ENCODE measurements at regions not wholly inside any gene's neighbourhood (a gene's known extent, or its start where the extent isn't known, plus 50 kb on each side); places are given as distances from the start of the nearest gene placed in this dataset.

DNA sequence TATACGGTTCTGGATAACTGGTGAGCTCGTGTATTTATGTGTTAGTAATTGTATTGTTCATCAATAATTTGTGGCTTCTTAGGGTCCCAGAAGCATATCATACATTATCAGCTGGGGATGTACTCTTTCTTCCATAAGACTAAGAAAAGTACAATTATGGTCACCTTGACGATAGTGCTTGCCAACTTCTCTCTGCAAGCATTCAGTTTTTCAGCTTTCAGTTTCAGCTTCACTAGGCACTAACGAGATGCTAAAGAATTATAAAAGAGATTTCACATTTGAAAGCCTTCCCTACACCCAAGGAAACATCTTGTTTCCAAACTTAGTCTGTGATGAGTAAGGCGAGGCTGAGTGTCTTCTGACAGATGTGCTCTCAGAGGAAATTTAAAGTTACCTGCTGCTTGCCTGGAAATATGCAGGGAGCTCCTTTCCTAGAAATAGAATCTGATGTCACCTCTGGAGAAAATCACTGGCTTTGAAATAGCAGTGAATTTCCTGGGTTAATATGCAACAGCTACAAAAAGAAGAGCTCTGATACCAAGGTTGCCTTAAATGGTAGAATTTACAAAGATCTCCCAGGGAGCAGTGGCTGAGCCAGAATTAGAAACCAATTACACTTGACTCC is 1419.9 kb upstream of the TMEM132C start:
- DNase-seq (ENCODE audit: low spot score) = no peak

DNA sequence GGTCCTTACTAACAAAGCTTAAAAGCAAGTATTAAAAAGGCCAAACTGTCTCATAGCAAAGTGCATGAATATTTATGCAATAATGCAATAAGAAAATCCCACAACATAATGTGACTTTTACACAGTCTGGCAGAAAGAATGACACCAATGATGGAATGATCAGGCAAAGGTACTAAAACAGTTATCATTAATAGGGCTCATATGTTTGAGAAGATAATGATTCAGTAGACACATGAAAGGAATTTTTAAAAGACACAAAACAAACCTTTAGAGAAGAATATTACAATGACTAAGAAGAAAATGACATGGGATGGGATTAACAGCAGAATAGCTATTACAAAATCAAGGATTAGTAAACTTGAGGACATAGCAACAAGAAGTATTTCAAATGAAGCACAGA is 1411.2 kb upstream of the TMEM132C start:
- no peak for DNase-seq (ENCODE audit: low spot score)

- DNase-seq (ENCODE audit: low spot score) = no peak
These were observed 1410.0 kb upstream of the TMEM132C start for GRCh38 chr12:126856958-126857357.

DNA sequence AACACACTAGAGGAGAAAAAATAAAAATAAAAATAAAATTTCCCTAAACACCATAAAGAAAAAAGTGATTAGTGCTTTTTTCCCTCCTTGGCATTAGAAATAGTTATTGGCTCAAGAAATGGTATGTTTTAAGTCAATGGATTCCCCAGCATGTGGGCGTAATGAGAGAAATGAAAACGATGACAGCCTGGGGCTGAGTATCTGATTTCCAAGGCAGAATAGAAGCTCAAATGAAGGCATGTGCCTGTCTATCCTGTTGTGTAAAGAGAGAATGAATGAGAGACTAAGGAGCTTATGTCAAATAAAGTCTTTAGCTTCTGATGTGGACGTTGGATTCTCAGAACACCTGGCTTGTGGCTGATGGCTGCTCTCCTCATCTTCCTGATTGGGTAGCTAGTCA is 1408.4 kb upstream of the TMEM132C start:
- DNase-seq (ENCODE audit: low spot score) = no peak

DNA sequence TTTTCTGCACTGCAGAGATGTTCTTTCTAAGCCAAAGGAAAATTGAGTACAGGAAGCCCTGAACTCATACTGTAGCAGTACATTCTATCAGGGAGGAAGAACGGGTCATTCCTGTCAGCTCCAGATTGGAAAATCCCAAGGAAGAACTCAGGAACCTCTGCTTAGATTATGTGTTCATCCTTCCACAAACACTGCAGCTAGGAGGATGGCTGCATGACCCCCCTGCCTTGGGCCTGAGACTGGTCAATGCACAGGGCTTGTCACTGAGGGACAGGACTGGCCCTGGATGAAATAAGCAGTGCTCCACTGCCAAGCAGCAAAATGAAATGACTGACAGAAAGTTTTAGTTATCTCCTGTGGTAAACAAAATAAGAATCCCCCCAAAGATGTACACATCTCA is 1406.8 kb upstream of the TMEM132C start:
- no peak for DNase-seq (ENCODE audit: low spot score)

DNA sequence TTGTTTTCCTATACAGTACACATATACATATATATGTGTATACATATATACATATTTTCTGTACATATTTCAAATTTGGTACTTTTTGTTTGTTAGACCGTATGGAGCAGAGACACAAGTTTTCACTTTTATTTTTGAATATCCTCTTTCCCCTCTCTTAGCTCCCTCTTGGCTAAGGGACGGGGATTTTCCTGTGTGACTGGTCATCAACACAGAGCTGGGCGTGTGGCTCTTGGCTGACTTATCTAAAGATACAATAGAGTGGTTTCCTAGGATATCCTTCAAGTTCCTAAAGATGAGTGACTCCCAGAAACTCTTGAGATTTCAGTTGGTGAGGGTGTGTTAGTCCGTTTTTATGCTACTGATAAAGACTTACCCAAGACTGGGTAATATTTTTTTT is 1404.5 kb upstream of the TMEM132C start:
- no peak for DNase-seq (ENCODE audit: low spot score)

DNA sequence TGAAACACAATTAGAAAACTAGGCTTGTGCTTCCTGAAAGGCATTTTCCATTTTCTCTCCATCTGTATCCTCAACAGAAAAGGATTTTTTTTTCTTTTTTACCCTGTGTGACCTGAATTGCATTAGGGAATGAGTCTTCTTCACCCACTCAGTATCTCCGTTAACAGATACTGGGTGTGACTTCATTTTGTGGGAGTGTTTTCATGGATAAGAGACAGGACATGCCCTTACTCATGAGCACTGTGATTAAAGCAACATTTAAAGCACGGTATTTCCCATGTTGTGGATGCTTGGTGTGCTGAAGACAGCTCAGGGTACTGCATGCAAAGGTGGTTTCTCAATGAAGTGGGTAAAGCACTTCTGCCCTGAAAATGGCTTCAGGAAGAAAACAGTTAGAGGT is 1397.3 kb upstream of the TMEM132C start:
- DNase-seq (ENCODE audit: low spot score) = no peak

DNA sequence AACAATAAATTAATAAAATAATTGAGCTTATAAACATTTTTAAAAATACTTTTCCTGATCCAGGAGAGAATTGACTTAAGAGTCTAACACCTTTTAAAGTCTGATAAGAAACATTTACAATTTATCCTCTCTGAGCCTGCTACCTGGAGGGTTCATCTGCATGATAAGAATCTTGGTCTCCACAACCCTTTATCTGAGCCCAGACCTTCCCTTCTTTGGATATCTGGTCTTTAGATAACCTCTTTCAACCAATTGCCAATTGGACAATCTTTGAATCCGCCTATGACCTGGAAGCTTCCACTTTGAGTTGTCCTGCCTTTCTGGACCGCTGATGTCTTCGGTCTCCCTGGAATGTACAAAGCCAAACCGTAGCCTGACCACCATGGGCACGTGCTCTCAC is 1393.3 kb upstream of the TMEM132C start:
- no peak for DNase-seq (ENCODE audit: low spot score)

- DNase-seq (ENCODE audit: low spot score) = peak; percentile 82
These were observed 1392.4 kb upstream of the TMEM132C start for GRCh38 chr12:126874427-126875026.

DNA sequence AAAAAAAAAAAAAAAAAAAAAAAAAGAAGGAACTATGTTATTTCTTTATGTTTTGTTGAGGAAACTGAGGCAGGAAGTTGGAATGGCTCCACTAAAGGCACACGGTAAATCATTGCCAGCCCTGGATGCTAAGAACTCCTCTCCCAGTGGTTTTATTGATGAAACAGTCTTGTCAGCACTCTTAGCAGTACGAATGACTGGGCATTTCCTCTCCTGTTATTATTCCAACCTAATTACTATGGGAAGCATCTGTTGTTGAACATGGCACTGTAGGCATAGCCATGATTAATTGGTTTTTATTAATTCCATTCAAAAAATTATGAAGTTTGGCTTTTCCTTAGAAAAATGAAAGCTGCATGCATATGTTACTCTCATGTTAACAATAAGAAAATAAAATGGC is 1387.1 kb upstream of the TMEM132C start:
- no peak for DNase-seq (ENCODE audit: low spot score)

DNA sequence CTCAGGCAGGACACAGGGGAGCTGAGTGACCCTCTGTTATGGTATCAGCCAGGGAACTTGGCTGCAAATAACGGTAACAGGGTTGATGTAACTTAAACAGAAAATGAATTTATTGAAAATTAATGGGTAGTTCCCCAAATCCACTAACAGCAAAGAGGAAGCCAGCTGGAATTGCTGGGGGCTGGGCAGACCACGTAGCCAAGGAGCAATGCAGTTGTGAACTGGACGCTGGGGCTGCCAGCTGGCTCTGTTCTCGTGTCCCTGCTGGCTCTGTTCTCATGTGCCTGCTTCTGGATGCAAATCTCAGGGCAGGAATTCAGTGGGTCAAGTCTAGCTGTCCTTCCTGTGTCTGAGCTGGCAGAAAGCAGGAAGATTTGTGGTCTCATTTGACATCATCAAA is 1383.3 kb upstream of the TMEM132C start:
- DNase-seq (ENCODE audit: low spot score) = no peak

DNA sequence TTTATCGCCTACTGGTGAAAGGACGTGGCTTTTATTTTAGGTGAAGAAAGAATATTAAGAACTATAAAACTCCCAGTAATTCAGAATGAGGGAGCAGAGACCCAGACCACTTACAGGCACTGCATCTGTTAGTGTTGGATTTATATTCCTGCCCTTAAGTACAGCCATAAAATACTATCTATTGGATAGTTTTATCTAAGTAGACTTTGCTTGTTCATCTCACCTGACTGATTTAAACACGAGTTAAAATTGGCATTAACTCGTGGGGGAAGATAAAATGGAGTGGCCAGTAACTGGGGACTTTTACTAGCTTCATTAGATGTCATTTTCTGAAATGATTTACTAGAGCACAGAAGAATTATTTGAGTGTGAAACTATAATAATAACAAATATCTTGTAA is 1377.5 kb upstream of the TMEM132C start:
- DNase-seq (ENCODE audit: low spot score) = no peak

- no peak for DNase-seq (ENCODE audit: low spot score)
These were observed 1376.9 kb upstream of the TMEM132C start for GRCh38 chr12:126890097-126890496.

- no peak for DNase-seq (ENCODE audit: low spot score)
These were observed 1375.2 kb upstream of the TMEM132C start for GRCh38 chr12:126891789-126892188.

GRCh38 chr12:126895951-126896913 is 1370.7 kb upstream of the TMEM132C start:
- no peak for DNase-seq (ENCODE audit: low spot score)

GRCh38 chr12:126897102-126897501 is 1369.9 kb upstream of the TMEM132C start:
- no peak for DNase-seq (ENCODE audit: low spot score)

GRCh38 chr12:126897778-126898177 is 1369.2 kb upstream of the TMEM132C start:
- DNase-seq (ENCODE audit: low spot score) = no peak

DNA sequence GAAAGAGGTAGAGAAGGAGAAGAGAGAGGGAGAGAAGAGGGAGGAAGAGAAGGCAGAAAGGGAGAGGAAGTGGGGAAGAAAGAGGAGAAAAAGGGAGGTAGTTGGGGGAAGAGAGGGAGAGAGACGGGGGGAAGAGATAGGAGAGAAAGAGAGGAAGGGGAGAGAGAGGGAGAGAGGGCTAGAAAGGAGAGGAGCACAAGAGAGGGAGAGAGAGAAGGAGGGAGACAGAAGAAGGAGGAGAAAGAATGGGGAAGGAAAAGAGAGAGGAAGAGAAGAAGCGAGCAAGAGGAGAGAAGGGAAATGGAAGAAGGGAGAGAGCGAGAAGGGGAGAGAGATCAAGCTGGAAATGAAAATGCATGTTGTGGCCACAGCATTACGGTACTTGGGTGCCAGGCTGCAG is 1368.4 kb upstream of the TMEM132C start:
- no peak for DNase-seq (ENCODE audit: low spot score)

- no peak for DNase-seq (ENCODE audit: low spot score)
These were observed 1366.8 kb upstream of the TMEM132C start for GRCh38 chr12:126899926-126900792.

DNA sequence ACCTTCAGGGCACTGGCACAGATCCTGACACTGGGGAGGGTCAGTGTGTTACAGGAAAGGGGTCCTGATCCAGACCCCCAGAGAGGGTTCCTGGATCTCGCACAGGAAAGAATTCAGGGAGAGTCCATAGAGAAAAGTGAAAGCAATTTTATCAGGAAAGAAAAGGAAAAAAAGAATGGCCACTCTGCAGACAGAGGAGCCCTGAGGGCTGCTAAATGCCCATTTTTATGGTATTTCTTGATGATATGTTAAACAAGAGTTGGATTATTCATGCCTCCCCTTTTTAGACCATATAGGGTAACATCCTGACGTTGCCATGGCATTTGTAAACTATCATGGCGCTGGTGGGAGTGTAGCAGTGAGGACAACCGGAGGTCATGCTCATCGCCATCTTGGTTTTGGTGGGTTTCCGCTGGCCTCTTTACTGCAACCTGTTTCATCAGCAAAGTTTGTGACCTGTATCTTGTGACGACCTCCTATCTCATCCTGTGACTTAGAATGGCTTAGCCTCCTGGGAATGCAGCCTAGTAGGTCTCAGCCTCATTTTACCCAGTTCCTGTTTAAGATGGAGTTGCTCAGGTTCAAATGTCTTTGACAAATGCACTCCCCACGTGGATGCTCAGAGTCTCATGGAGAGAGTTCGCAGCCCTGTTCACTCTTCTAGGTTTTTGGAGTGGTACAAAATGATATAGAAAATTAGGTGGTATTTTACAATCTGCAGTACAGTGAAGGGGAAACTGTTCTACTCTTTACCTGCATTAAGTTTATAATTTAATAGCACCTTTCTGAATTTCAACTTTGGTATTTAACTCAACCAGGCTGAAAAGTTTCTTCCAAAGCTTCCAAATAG is 1363.7 kb upstream of the TMEM132C start:
- DNase-seq (ENCODE audit: low spot score) = no peak

DNA sequence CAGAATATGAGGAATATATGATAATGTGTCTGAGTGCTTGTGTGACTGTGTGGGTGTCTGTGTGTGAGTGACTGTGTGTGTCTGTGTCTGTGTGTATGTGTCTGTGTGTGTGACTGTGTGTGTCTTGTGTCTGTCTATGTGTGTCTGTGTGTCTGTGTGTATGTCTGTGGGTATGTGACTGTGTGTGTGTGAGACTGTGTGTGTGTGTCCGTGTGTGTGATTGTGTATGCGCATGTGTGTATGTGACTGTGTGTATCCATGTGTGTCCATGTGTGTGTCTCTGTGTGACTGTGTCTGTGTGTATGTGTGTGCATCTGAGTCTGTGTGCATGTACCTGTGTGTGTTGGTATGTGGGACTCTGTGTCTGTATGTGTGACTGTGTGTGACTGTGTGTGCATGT is 1361.2 kb upstream of the TMEM132C start:
- no peak for DNase-seq (ENCODE audit: low spot score)

All from D341Med (cell line).